ENCODE measurements at regions not wholly inside any gene's neighbourhood (a gene's known extent, or its start where the extent isn't known, plus 50 kb on each side); places are given as distances from the start of the nearest gene placed in this dataset.
"Not testable (repeated sequence)": the region's sequence is repeated elsewhere in the genome, so short reads cannot be mapped to it uniquely, and the experiment has no call there.

GRCh38 chr7:79646278-79646677, 192.8 kb upstream of the MAGI2 start:
- no peaks in the 10 kb centered on the region for H3K9me3 ChIP-seq
- TF ChIP-seq CTCF (IDR thresholded peaks at IDR 0.05): no peak
- no peak for TF ChIP-seq POLR2A (IDR thresholded peaks at IDR 0.05)
- intact Hi-C loops (cut with DNase I): no loop called here
- no peaks in the 10 kb centered on the region for H3K36me3 ChIP-seq
- DNase-seq (no peak), ATAC-seq (no peak)
- H3K4me3 ChIP-seq: no peak overlapping the region
- no peaks in the 10 kb centered on the region for H3K27me3 ChIP-seq
- 61% methylated on average over 4 of the region's 4 CpGs for WGBS (ENCODE audit: insufficient coverage, low coverage, low lambda C conversion rate, missing lambda C conversion rate)
- no peak overlapping the region for H3K27ac ChIP-seq
- no peaks in the 10 kb centered on the region for H3K4me1 ChIP-seq

- Histone ChIP-seq H3K4me1 (no peaks in the 10 kb centered on the region), H3K4me3 (no peak overlapping the region), H3K27ac (no peak overlapping the region), H3K27me3 (no peaks in the 10 kb centered on the region), H3K36me3 (no peaks in the 10 kb centered on the region), H3K9me3 (no peaks in the 10 kb centered on the region)
- no peak for DNase-seq
- no peak for ATAC-seq
- TF ChIP-seq POLR2A (IDR thresholded peaks at IDR 0.05): no peak
- TF ChIP-seq CTCF (IDR thresholded peaks at IDR 0.05): no peak
- intact Hi-C loops (cut with DNase I): no loop called here
Measured at GRCh38 chr7:79636849-79637248, 183.4 kb upstream of the MAGI2 start.

- intact Hi-C loops (cut with DNase I); H3K4me1 ChIP-seq; H3K9me3 ChIP-seq; H3K27ac ChIP-seq; DNase-seq; H3K4me3 ChIP-seq; H3K27me3 ChIP-seq; ATAC-seq; H3K36me3 ChIP-seq: not testable (repeated sequence)
Measured at GRCh38 chr7:79625921-79626320, 172.5 kb upstream of the MAGI2 start.

GRCh38 chr7:79624336-79624735, 170.9 kb upstream of the MAGI2 start:
- H3K4me3 ChIP-seq: no peak overlapping the region
- no peaks in the 10 kb centered on the region for H3K9me3 ChIP-seq
- H3K27me3 ChIP-seq: no peaks in the 10 kb centered on the region
- TF ChIP-seq POLR2A (IDR thresholded peaks at IDR 0.05): no peak
- TF ChIP-seq CTCF (IDR thresholded peaks at IDR 0.05): no peak
- ATAC-seq (no peak), DNase-seq (no peak)
- intact Hi-C loops (cut with DNase I): no loop called here
- no peaks in the 10 kb centered on the region for H3K4me1 ChIP-seq
- H3K27ac ChIP-seq: no peak overlapping the region
- no peaks in the 10 kb centered on the region for H3K36me3 ChIP-seq

- Histone ChIP-seq H3K4me3 (no peak overlapping the region), H3K27ac (no peak overlapping the region), H3K36me3 (no peaks in the 10 kb centered on the region), H3K9me3 (no peaks in the 10 kb centered on the region), H3K27me3 (no peaks in the 10 kb centered on the region), H3K4me1 (no peaks in the 10 kb centered on the region)
- 80% methylated on average over 1 of the region's 1 CpG for WGBS (ENCODE audit: insufficient coverage, low coverage, low lambda C conversion rate, missing lambda C conversion rate)
- no peak for TF ChIP-seq POLR2A (IDR thresholded peaks at IDR 0.05)
- no peak for TF ChIP-seq CTCF (IDR thresholded peaks at IDR 0.05)
- no peak for ATAC-seq
- DNase-seq: no peak
- intact Hi-C loops (cut with DNase I): no loop called here
Measured at GRCh38 chr7:79622781-79623180, 169.3 kb upstream of the MAGI2 start.

All from right lobe of liver (tissue), 6 donors.